BLaER1 treated with 17β-estradiol and CSF1 and Interleukin-3, amounts not matched to agents 10 nM and 100 nM (cell line): ENCODE measurements at regions not wholly inside any gene's neighbourhood (a gene's known extent, or its start where the extent isn't known, plus 50 kb on each side); places are given as distances from the start of the nearest gene placed in this dataset.
"Not testable (repeated sequence)": the region's sequence is repeated elsewhere in the genome, so short reads cannot be mapped to it uniquely, and the experiment has no call there.

Experiments used
- H3K27ac ChIP-seq, 11 experiments: shearing (Covaris generic); formaldehyde crosslinking; 2 replicates each; pipeline ENCODE4 v1.8.1; 2022
- H3K27me3 ChIP-seq, 11 experiments: shearing (Covaris generic); formaldehyde crosslinking; 2 replicates each; pipeline ENCODE4 v1.8.1; 2022
- H3K36me3 ChIP-seq, 11 experiments: shearing (Covaris generic); formaldehyde crosslinking; 2 replicates each; pipeline ENCODE4 v1.8.1; 2022
- H3K4me1 ChIP-seq, 10 experiments: shearing (Covaris generic); formaldehyde crosslinking; 2 replicates each; pipeline ENCODE4 v1.8.1; 2022
- H3K4me2 ChIP-seq, 11 experiments: shearing (Covaris generic); formaldehyde crosslinking; 2 replicates each; pipeline ENCODE4 v1.8.1; 2022
- H3K4me3 ChIP-seq, 10 experiments: shearing (Covaris generic); formaldehyde crosslinking; 2 replicates each; pipeline ENCODE4 v1.8.1; 2022
- H3K9ac ChIP-seq, 11 experiments: shearing (Covaris generic); formaldehyde crosslinking; 2 replicates each; pipeline ENCODE4 v1.8.1; 2022
- H3K9me3 ChIP-seq, 11 experiments: shearing (Covaris generic); formaldehyde crosslinking; replicated peaks in 1 of 11; 2 replicates each; pipeline ENCODE4 v1.8.1; 2022
- H4K20me1 ChIP-seq, 11 experiments: shearing (Covaris generic); formaldehyde crosslinking; 2 replicates each; pipeline ENCODE4 v1.8.1; 2022
- Cebpa-rat ChIP-seq, 11 experiments: shearing (Covaris generic); IDR thresholded peaks; 2 replicates each; pipeline ENCODE4 v1.8.1; 2022

- H3K27me3 ChIP-seq = no peaks in the 10 kb centered on the region
- H3K4me2 ChIP-seq = no peak overlapping the region
- H3K9ac ChIP-seq = no peak overlapping the region
- H4K20me1 ChIP-seq = no peaks in the 10 kb centered on the region
- H3K4me3 ChIP-seq = no peak overlapping the region
- peaks cover 0 to 12% (median 6%) of the 10 kb centered on the region in 11 experiments; a peak in 10 of 22 replicates for H3K9me3 ChIP-seq
- H3K36me3 ChIP-seq = no peaks in the 10 kb centered on the region
- no peak for TF ChIP-seq Cebpa-rat (IDR thresholded peaks at IDR 0.05)
- no peak overlapping the region for H3K27ac ChIP-seq
- 0 out of 20 replicates have a peak, but pooled peaks cover 0 to 5% (median 0%) of the 10 kb centered on the region in 10 experiments for H3K4me1 ChIP-seq
Measured at GRCh38 chr18:40249390-40250080, 1705.5 kb upstream of the PIK3C3 start.

- H3K27me3 ChIP-seq, H3K9ac ChIP-seq, H3K36me3 ChIP-seq, H3K4me3 ChIP-seq, H3K27ac ChIP-seq, H4K20me1 ChIP-seq, H3K4me1 ChIP-seq: not testable (repeated sequence)
- Histone ChIP-seq H3K4me2 (peak overlapping the region in 3 of 11 experiments; percentile 26 to 32 (median 26); a peak in 3 of 22 replicates), H3K9me3 (peaks cover 0 to 12% (median 6%) of the 10 kb centered on the region in 11 experiments; a peak in 10 of 22 replicates)
Measured at GRCh38 chr18:40245612-40246011, 1709.4 kb upstream of the PIK3C3 start.

- H3K27me3 ChIP-seq = no peaks in the 10 kb centered on the region
- H3K9me3 ChIP-seq = peaks cover 0 to 12% (median 6%) of the 10 kb centered on the region in 11 experiments; a peak in 10 of 22 replicates
- no peaks in the 10 kb centered on the region for H3K36me3 ChIP-seq
- H4K20me1 ChIP-seq = no peaks in the 10 kb centered on the region
- no peak overlapping the region for H3K9ac ChIP-seq
- no peak overlapping the region for H3K4me2 ChIP-seq
- 0 out of 20 replicates have a peak, but pooled peaks cover 0 to 5% (median 0%) of the 10 kb centered on the region in 10 experiments for H3K4me1 ChIP-seq
- H3K27ac ChIP-seq = no peak overlapping the region
- no peak overlapping the region for H3K4me3 ChIP-seq
- no peak for TF ChIP-seq Cebpa-rat (IDR thresholded peaks at IDR 0.05)
Measured at GRCh38 chr18:40243607-40244006, 1711.4 kb upstream of the PIK3C3 start.

GRCh38 chr18:40235836-40236235 lies 1719.2 kb upstream of the PIK3C3 start:
- no peaks in the 10 kb centered on the region for H4K20me1 ChIP-seq
- no peak overlapping the region for H3K4me2 ChIP-seq
- no peaks in the 10 kb centered on the region for H3K36me3 ChIP-seq
- no peak overlapping the region for H3K4me3 ChIP-seq
- TF ChIP-seq Cebpa-rat (IDR thresholded peaks at IDR 0.05) = no peak
- no peaks in the 10 kb centered on the region for H3K27me3 ChIP-seq
- H3K9ac ChIP-seq = no peak overlapping the region
- no peaks in the 10 kb centered on the region for H3K9me3 ChIP-seq
- no peaks in the 10 kb centered on the region for H3K4me1 ChIP-seq
- H3K27ac ChIP-seq = no peak overlapping the region

- H3K36me3 ChIP-seq = no peaks in the 10 kb centered on the region
- no peaks in the 10 kb centered on the region for H3K27me3 ChIP-seq
- no peak overlapping the region for H3K4me3 ChIP-seq
- H3K4me1 ChIP-seq = no peaks in the 10 kb centered on the region
- H3K9me3 ChIP-seq = no peaks in the 10 kb centered on the region
- no peaks in the 10 kb centered on the region for H4K20me1 ChIP-seq
- no peak overlapping the region for H3K9ac ChIP-seq
- H3K4me2 ChIP-seq = no peak overlapping the region
- TF ChIP-seq Cebpa-rat (IDR thresholded peaks at IDR 0.05) = no peak
- H3K27ac ChIP-seq = no peak overlapping the region
Measured at GRCh38 chr18:40235323-40235722, 1719.7 kb upstream of the PIK3C3 start.

DNA sequence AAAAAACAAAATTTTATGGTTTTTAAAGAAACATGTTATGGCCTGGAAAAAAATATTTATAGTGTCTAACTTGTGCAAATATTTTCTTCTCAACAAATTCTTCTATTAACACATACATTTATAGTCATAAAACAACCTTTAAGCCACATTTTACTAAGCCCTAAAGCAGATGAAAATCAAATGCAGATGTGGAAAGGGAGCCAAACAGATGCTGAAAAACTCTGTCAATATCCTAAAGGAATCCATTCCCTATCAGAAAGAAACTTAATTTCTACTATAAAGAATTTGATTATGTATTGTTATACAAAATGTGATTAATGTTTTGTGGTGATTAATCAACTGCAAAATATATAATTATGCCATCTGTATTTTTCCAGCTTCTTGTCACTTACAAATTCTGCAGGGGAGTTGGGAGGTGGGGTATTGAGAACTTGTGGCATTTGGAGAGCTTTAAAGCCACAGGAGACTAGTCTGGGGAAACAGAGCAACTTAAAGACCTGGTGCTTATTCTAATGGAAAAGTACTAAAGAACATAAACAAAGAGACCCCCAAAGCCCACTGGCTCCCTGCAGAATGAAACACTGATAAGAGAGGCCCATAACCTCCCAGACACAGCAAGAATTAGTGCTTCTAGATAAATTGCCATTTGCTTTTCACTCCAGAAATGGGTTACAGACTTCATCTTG lies 1721.0 kb upstream of the PIK3C3 start:
- no peaks in the 10 kb centered on the region for H3K4me1 ChIP-seq
- no peaks in the 10 kb centered on the region for H3K27me3 ChIP-seq
- H3K9ac ChIP-seq = no peak overlapping the region
- H3K4me2 ChIP-seq = no peak overlapping the region
- no peak overlapping the region for H3K4me3 ChIP-seq
- no peaks in the 10 kb centered on the region for H4K20me1 ChIP-seq
- no peak overlapping the region for H3K27ac ChIP-seq
- no peak for TF ChIP-seq Cebpa-rat (IDR thresholded peaks at IDR 0.05)
- no peaks in the 10 kb centered on the region for H3K36me3 ChIP-seq
- no peaks in the 10 kb centered on the region for H3K9me3 ChIP-seq

DNA sequence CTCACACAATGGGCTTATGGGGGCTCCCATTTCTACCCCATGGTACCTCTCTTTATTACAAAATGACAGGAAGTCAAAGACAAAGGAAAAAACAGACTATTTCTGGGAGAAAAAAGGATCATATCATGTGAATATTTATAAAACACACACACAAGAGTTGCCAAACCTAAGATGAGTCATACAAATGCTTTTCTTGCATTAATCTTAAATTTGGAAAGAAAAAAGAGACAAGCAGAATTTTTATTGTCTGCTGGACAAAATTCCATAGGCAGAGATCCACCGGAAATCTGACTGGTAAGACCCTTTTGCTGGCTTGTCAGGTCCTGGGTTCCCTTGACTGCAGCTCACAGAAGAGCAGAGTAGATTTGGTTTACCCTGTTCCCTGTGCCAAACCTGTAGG lies 1732.3 kb upstream of the PIK3C3 start:
- H3K4me3 ChIP-seq = no peak overlapping the region
- no peaks in the 10 kb centered on the region for H3K36me3 ChIP-seq
- H3K9me3 ChIP-seq = no peaks in the 10 kb centered on the region
- H4K20me1 ChIP-seq = no peaks in the 10 kb centered on the region
- peaks cover 0 to 10% (median 0%) of the 10 kb centered on the region in 10 experiments; a peak in 3 of 20 replicates for H3K4me1 ChIP-seq
- H3K9ac ChIP-seq = no peak overlapping the region
- H3K27me3 ChIP-seq = no peaks in the 10 kb centered on the region
- H3K4me2 ChIP-seq = peak overlapping the region in 2 of 11 experiments; percentile 23 to 39; a peak in 1 of 22 replicates
- no peak overlapping the region for H3K27ac ChIP-seq
- no peak for TF ChIP-seq Cebpa-rat (IDR thresholded peaks at IDR 0.05)

DNA sequence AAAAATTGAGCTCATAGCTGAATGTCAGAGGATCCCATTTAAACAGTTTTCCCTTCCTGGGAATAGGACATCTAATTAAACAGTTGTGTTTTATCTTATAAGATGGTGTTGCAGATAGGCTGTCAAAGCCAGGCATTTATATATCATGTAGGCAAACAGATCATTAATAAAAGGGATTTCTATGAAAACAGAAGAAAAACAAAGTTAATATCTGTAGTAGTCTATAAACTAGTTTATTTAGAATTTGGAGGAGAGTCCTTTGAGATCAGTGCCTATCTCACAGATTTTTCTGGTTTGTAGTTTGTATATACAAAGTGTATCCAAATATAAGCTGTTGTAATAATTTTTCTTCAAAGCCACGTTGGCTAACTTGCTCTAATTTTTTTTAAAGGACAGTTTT lies 1738.2 kb upstream of the PIK3C3 start:
- no peak for TF ChIP-seq Cebpa-rat (IDR thresholded peaks at IDR 0.05)
- H3K9me3 ChIP-seq = peaks cover 0 to 9% (median 6%) of the 10 kb centered on the region in 11 experiments; a peak in 8 of 22 replicates
- H3K36me3 ChIP-seq = no peaks in the 10 kb centered on the region

DNA sequence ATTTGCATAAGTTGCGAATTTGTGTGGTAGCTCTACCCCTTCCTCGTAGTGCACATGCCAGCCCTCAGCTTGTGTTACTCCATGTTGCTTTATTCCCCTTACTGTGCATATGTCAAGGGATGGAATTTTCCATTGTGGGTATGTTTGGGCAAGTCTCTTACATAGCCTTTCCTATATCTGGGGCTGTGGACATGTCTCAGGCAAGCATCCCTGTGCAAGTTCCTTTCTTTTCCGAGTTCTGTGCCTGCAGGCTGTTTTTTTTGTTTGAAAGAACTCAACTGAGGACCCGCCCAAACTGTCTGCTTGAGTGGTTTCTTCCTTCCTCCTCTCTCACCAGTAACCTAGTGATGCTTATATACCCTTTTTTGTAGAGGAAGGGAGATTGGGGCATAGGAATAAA lies 1739.1 kb upstream of the PIK3C3 start:
- H3K9me3 ChIP-seq = peaks cover 0 to 9% (median 6%) of the 10 kb centered on the region in 11 experiments; a peak in 8 of 22 replicates
- H3K4me1 ChIP-seq = no peaks in the 10 kb centered on the region
- H3K4me2 ChIP-seq = no peak overlapping the region
- no peak overlapping the region for H3K27ac ChIP-seq
- no peak overlapping the region for H3K4me3 ChIP-seq
- no peaks in the 10 kb centered on the region for H4K20me1 ChIP-seq
- H3K27me3 ChIP-seq = no peaks in the 10 kb centered on the region
- H3K36me3 ChIP-seq = no peaks in the 10 kb centered on the region
- no peak overlapping the region for H3K9ac ChIP-seq
- TF ChIP-seq Cebpa-rat (IDR thresholded peaks at IDR 0.05) = no peak

More for the DNA sequence above, 1738.2 kb upstream of the PIK3C3 start:
- no peak overlapping the region for H3K9ac ChIP-seq
- no peaks in the 10 kb centered on the region for H4K20me1 ChIP-seq
- no peaks in the 10 kb centered on the region for H3K4me1 ChIP-seq
- no peak overlapping the region for H3K4me2 ChIP-seq
- no peak overlapping the region for H3K27ac ChIP-seq
- H3K27me3 ChIP-seq = no peaks in the 10 kb centered on the region
- no peak overlapping the region for H3K4me3 ChIP-seq
